ENCODE measurements at regions not wholly inside any gene's neighbourhood (a gene's known extent, or its start where the extent isn't known, plus 50 kb on each side); places are given as distances from the start of the nearest gene placed in this dataset.

DNA sequence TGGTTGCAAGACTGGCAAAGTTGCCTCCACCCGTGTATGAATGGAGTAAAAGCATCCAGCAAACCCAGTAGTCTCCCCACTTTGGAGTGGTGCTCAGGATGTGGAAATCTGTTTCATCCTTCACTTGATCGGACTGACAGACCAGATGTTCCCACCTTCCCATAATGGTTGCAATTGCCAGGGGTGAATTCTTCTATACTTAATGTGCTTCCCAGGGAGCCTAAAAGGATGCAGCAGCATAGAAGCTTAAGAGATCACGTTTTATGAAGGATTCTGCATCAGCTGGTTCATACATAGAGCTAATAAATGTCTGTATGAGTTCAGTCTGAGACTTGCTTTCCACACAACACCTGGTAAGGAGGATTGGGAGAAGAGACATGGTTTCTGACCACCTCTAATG is 198.8 kb upstream of the S1PR3 start:
- Histone ChIP-seq H3K9me3 (no peaks in the 10 kb centered on the region), H3K4me1 (no peaks in the 10 kb centered on the region), H3K27ac (peak overlapping the region in 1 of 2 donors; percentile 4), H3K36me3 (no peaks in the 10 kb centered on the region), H3K4me3 (no peak overlapping the region), H3K27me3 (no peaks in the 10 kb centered on the region)
- DNase-seq, result no peak
- TF ChIP-seq, protein P1, sequence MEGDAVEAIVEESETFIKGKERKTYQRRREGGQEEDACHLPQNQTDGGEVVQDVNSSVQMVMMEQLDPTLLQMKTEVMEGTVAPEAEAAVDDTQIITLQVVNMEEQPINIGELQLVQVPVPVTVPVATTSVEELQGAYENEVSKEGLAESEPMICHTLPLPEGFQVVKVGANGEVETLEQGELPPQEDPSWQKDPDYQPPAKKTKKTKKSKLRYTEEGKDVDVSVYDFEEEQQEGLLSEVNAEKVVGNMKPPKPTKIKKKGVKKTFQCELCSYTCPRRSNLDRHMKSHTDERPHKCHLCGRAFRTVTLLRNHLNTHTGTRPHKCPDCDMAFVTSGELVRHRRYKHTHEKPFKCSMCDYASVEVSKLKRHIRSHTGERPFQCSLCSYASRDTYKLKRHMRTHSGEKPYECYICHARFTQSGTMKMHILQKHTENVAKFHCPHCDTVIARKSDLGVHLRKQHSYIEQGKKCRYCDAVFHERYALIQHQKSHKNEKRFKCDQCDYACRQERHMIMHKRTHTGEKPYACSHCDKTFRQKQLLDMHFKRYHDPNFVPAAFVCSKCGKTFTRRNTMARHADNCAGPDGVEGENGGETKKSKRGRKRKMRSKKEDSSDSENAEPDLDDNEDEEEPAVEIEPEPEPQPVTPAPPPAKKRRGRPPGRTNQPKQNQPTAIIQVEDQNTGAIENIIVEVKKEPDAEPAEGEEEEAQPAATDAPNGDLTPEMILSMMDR (IDR thresholded peaks at IDR 0.05), result no peak
- no peak for TF ChIP-seq POLR2A (IDR thresholded peaks at IDR 0.05)
- intact Hi-C loops (cut with DNase I; ENCODE audit: low total_unique reads), result no loop called here

DNA sequence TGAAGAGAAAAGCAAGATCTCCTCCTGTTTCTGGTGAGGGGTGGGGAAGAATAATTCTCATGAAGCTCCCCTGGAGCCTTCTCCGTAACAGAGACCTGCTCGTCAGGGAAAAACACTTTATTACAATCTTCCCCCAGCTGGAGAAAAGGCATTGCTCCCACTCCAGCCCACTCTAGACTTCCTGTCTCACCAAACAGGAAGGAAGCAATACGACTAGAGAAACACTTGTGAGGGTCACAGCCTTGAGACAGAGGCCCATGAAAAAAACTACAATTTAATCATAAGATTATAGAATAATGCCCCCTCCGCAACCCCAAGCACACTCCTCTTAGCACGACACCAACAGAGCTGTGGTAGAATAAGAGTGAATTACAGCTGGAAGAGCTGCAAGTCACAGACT is 197.2 kb upstream of the S1PR3 start:
- TF ChIP-seq, protein P1 (IDR thresholded peaks at IDR 0.05), result no peak
- no peak for TF ChIP-seq POLR2A (IDR thresholded peaks at IDR 0.05)
- Histone ChIP-seq H3K4me3 (no peak overlapping the region), H3K27me3 (no peaks in the 10 kb centered on the region), H3K4me1 (no peaks in the 10 kb centered on the region), H3K27ac (no peak overlapping the region), H3K9me3 (no peaks in the 10 kb centered on the region), H3K36me3 (no peaks in the 10 kb centered on the region)
- no peak for DNase-seq
- intact Hi-C loops (cut with DNase I; ENCODE audit: low total_unique reads), result no loop called here

DNA sequence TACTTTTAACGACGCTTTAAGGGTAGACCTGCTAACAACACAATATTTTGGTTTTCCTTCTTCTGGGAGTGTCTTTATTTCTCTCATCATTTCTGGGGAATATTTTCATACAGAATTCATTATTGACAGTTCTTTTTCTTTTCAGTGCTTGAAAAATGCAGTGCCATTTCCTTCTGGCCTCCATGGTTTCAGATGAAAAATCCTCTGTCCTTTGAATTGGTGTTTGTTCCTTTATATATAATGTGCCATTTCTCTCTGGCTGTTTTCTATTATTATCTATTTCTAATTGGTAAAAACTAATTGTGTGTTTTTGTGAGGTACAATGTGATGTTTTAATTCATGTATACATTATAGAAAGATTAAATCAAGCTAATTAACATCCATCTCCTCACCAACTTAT is 194.3 kb upstream of the S1PR3 start:
- Histone ChIP-seq H3K36me3 (no peaks in the 10 kb centered on the region), H3K9me3 (no peaks in the 10 kb centered on the region), H3K4me3 (no peak overlapping the region), H3K27me3 (no peaks in the 10 kb centered on the region), H3K4me1 (peaks cover 0 to 5% of the 10 kb centered on the region in 2 donors), H3K27ac (no peak overlapping the region)
- DNase-seq, result no peak
- TF ChIP-seq, protein P1 (IDR thresholded peaks at IDR 0.05), result no peak
- TF ChIP-seq POLR2A (IDR thresholded peaks at IDR 0.05), result no peak
- intact Hi-C loops (cut with DNase I; ENCODE audit: low total_unique reads), result no loop called here

GRCh38 chr9:88798476-88798875 is 192.8 kb upstream of the S1PR3 start:
- TF ChIP-seq, protein P1 (IDR thresholded peaks at IDR 0.05), result no peak
- TF ChIP-seq POLR2A (IDR thresholded peaks at IDR 0.05), result no peak
- no peak for DNase-seq
- Histone ChIP-seq H3K27me3 (no peaks in the 10 kb centered on the region), H3K27ac (no peak overlapping the region), H3K4me3 (no peak overlapping the region), H3K36me3 (no peaks in the 10 kb centered on the region), H3K4me1 (peaks cover 0 to 5% of the 10 kb centered on the region in 2 donors), H3K9me3 (no peaks in the 10 kb centered on the region)
- intact Hi-C loops (cut with DNase I; ENCODE audit: low total_unique reads), result no loop called here

DNA sequence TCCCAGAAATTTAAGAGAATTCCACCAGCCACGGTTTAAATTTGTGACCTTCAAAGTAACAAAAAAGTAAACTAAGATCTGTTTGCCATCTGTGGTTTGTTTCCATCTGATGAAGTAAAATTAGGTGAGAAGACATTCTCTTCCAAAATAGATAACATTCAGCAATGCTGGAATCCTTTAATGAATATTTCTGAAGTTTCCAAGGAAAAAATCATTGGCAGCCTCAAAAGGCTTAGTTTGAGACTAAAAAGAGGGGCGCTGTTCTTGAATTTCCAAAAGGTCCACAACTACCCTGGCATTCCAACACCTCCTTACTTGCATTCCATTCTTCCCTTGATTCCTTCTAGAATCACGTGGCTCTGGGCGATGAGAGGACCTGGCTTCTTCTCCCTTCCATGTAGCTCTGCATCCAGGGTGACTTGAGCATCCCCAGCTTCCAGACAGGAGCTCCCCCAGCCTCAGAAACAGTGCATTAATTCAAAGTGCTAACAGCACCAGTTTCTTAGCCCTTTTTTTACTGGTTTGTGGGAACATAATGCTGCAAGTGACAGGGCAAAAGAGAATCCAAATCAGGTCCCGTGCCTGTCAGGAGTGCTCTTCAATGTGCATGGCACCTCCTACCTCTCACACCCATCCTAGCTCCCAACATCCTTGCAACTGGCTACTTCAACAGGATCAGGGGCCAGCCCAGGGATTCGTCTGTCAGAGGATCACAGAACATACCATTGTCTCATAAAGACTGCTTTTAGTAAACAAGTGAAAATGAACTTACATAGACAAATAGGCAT is 191.5 kb upstream of the S1PR3 start:
- TF ChIP-seq, protein P1 (IDR thresholded peaks at IDR 0.05), result no peak
- no peak for TF ChIP-seq POLR2A (IDR thresholded peaks at IDR 0.05)
- H3K27ac ChIP-seq, result no peak overlapping the region
- H3K36me3 ChIP-seq, result no peaks in the 10 kb centered on the region
- no peaks in the 10 kb centered on the region for H3K9me3 ChIP-seq
- DNase-seq, result no peak
- no peak overlapping the region for H3K4me3 ChIP-seq
- H3K27me3 ChIP-seq, result no peaks in the 10 kb centered on the region
- intact Hi-C loops (cut with DNase I; ENCODE audit: low total_unique reads), result no loop called here
- H3K4me1 ChIP-seq, result peaks cover 0 to 5% of the 10 kb centered on the region in 2 donors
